ENCODE measurements at regions not wholly inside any gene's neighbourhood (a gene's known extent, or its start where the extent isn't known, plus 50 kb on each side); places are given as distances from the start of the nearest gene placed in this dataset.
"Not testable (repeated sequence)": the region's sequence is repeated elsewhere in the genome, so short reads cannot be mapped to it uniquely, and the experiment has no call there.

DNA sequence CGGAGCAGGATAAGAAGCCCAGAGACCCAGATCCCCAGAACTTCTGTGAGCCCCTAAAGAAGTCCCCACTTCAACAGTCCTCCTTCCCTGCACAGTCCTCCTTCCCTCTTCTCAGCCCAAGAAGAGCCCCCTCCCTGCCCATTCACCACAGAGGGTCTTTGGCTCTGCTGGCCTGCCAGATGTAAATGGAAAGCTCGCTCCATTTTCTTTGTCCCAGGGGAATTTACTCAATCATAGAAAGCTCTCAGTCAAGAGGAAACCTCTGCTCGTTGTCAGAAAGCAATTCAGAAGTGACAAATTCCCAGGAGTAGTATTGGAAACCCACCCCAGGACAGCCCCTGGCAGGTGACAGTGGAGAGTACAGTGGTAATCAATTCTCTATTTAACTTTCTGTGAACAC, 105.5 kb upstream of the SMAD3 start:
- no peak for DNase-seq (ENCODE audit: low read depth in 2 of 3, low spot score in 2 of 3)

- no peak for DNase-seq (ENCODE audit: low read depth in 2 of 3, low spot score in 2 of 3)
These were observed 104.9 kb upstream of the SMAD3 start for GRCh38 chr15:66960519-66960918.

DNA sequence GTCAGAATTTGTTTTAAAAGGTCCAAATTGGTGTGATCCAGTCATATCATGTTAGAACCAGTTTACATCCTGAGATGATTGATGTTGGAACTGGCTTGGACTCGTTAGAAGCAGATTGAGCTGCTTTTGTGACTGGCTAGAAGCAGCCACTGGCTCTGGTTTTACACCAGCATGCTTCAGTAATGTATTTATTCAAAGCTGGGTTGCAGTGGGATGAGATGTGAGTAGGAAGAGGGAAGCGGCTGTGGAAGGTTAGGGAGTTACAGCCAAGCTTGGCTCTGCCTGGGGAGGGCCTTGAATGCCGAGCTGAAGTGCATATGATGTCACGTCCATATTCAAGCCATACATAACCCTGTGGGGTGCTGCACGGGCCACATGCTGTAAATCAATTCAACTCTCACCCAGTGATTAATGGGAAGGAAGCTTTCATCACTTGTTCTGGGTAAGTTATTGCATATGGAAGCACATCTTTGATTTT, 104.0 kb upstream of the SMAD3 start:
- no peak for DNase-seq (ENCODE audit: low read depth in 2 of 3, low spot score in 2 of 3)

DNA sequence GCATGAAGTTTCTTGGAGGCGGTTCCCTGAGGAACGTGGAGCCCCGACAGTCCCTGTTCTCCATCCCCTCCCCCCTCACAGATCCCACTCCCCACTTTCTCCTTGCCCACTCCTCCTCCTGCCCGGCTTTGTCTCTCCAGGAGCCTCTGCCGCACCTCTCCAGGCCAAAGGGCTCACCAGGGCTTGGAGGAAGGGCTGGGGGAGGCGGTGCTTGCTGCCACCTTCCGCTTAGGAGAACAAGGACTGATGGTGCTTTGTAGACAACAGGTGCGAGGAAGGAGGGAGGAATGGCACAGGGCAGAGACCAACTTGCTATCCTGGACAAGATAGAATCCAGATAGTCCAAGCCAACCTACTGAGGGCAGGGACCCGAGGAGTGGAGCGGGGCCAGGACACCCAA, 103.5 kb upstream of the SMAD3 start:
- DNase-seq (ENCODE audit: low read depth in 2 of 3, low spot score in 2 of 3) = no peak

- DNase-seq (ENCODE audit: low read depth in 2 of 3, low spot score in 2 of 3) = no peak
These were observed 102.9 kb upstream of the SMAD3 start for GRCh38 chr15:66962522-66962921.

GRCh38 chr15:66963084-66963483, 102.3 kb upstream of the SMAD3 start:
- DNase-seq (ENCODE audit: low read depth in 2 of 3, low spot score in 2 of 3) = no peak

- DNase-seq (ENCODE audit: low read depth in 2 of 3, low spot score in 2 of 3) = no peak
These were observed 101.7 kb upstream of the SMAD3 start for GRCh38 chr15:66963710-66964109.

- no peak for DNase-seq (ENCODE audit: low read depth in 2 of 3, low spot score in 2 of 3)
These were observed 101.2 kb upstream of the SMAD3 start for GRCh38 chr15:66964111-66964738.

DNA sequence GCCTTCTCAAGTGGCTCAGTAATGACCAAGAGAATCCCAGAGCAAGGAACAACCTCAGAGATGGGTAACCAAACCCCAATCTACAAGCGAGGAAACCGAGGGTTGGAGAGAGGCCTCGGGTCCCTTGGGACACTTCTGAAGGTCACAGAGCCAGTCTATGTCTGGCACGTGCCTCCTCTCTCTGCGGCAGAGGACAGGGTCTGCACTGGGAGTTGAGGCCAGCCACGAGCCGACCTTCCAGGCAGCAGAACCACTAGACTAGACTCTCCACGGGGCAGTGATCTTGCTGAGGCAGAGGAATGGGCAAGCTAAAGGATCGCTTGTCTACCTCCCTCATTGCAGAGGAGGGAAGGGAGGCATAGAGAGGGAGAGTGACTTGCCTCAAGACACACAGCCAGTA, 100.6 kb upstream of the SMAD3 start:
- no peak for DNase-seq (ENCODE audit: low read depth in 2 of 3, low spot score in 2 of 3)

GRCh38 chr15:66965201-66965900, 100.1 kb upstream of the SMAD3 start:
- DNase-seq (ENCODE audit: low read depth in 2 of 3, low spot score in 2 of 3) = no peak

GRCh38 chr15:66966256-66966655, 99.1 kb upstream of the SMAD3 start:
- no peak for DNase-seq (ENCODE audit: low read depth in 2 of 3, low spot score in 2 of 3)

DNA sequence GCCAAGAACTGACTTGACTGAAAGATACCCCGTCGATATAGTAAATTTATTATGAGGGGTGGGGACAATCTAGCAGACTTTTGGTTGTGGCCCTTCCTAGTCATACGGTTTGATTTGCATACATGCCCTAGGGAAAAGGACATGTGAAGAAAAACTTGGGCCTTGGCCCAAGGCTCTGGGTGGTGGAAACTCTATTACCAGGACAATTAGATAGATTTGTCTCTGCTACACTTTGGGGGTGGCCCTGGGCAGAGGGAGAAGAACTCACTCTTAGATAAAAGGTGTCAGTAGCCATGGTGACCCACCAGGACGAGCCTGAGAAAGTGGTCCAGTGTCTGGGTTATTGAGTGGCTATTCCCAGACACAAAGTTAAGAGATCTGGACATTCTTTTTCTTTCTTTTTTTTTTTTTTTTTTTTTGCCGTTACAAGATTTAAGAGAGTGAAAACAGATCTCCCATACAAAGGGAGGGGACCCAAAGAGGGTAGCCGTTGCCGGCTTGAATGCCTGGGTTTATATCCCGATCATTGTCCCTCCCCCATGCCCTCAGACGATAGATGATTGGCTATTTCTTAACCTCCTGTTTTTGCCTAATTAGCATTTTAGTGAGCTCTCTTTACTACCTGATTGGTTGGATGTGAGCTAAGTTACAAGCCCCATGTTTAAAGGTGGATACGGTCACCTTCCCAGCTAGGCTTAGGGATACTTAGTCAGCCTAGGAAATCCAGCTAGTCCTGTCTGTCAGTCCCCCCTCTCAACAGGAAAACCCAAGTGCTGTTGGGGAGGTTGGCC, 96.4 kb upstream of the SMAD3 start:
- DNase-seq (ENCODE audit: low read depth in 2 of 3, low spot score in 2 of 3) = no peak

DNA sequence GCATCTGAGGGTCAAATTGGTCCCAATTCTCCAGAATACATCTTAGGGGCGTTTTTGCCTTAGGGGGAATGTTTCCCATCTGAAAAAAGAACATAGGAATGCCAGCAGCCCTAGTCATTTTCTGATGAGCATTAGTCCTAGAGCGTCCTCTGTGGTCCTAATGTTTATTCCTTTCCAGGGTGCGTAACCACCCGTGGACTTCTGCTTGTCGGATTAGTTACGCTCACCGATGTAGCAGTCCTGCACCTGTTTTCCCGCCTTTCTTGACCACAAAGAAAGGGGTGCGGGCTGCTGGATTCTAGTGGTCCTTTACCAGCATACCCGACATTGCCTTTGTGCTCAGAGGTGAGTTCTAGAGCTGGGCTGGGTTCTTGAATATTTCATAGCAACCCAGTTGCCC, 91.3 kb upstream of the SMAD3 start:
- not testable (repeated sequence) for DNase-seq (ENCODE audit: low read depth in 2 of 3, low spot score in 2 of 3)

DNA sequence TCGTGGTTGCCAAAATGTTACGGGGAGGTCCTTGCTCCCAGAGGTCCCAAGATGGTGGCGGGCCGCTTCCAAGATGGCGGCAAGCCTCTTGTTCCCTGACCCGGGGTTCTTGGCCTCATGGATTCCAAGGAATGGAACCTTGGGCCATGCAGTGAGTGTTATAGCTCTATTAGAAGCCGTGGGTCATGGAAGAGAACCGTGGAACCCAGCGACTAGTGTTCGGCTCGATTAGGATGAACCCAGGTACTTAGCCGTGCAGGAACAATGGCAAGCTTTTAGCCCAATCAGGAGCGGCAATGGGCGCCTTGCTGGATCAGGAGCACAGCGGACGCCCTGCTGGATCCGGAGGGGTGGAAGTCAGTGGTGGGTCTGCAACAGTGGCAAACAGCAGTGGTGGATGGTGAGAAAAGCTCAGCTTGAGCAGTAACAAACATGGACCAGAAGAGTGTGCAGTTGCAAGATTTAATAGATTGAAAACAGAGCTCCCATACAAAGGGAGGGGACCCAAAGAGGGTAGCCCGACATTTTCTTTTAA, 89.2 kb upstream of the SMAD3 start:
- not testable (repeated sequence) for DNase-seq (ENCODE audit: low read depth in 2 of 3, low spot score in 2 of 3)

DNA sequence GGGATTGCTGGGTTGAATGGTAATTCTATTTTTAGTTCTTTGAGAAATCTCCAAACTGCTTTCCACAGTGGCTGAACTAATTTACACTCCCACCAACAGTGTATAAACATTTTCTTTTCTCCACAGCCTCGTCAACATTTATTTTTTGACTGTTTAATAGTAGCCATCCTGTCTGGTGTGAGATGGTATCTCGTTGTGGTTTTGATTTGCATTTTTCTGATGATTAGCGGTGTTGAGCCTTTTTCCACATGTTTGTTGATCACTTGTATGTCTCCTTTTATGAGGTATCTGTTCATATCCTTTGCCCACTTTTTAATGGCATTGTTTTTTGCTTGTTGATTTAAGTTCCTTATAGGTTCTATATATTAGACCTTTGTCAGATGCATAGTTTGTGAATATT, 85.1 kb upstream of the SMAD3 start:
- DNase-seq (ENCODE audit: low read depth in 2 of 3, low spot score in 2 of 3) = not testable (repeated sequence)

DNA sequence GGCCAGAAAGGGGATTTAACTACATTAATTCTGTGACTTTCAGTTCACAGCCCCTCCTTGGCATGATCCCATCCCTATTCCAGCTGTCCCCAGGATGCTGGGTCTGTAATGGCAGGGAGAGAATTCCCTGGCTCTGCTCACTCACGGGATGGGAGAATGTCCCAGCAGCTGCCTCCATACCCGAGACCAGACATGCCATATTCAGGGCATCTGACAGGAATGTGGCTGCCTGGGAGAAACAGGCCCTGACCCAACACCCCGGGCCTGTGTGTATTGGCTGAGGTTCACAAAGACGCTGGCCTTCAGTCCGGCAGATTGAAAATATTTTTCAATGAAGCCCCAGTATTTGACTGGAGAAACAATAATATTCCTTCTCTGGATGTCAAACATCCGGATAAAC, 83.6 kb upstream of the SMAD3 start:
- no peak for DNase-seq (ENCODE audit: low read depth in 2 of 3, low spot score in 2 of 3)

DNA sequence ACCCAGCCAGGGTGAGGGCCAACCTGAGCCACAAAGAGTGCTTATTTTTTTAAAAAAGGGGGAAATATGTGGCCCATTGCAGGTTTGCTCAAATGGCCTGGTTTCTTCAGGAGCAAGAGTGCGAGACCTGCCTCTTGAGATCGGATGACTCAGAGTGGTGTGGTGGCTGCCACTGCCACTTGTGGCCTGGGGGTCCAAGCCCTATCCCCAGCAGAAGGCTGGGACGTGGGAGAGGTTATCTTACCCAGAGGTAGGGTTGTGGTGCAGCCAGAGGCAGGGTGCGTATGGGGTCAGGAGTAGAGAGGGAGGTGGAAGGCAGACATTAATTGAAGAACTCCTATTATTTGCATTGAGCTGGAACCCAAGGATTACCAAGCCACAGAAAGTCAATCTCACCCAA, 83.2 kb upstream of the SMAD3 start:
- DNase-seq (ENCODE audit: low read depth in 2 of 3, low spot score in 2 of 3) = no peak

- DNase-seq (ENCODE audit: low read depth in 2 of 3, low spot score in 2 of 3) = no peak
These were observed 82.6 kb upstream of the SMAD3 start for GRCh38 chr15:66982816-66983215.

DNA sequence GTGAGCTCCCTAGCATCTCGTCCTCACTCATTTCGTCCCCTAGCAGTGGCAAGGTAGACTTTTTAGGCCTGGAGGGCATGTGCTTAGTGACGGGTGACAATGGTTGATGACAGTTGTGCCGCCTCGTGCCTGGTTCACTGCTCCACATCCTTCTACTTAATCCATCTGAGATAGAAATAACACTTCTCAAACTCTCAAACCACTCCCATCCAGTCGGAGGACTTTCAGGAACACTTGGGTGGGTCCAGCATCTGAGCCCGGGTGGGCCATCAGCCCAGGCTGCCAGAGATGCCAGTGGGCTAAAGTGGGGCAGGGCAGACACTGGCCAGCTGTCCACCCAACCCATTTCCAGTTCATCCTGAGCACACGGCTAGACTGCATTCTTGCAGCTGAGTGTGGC, 79.7 kb upstream of the SMAD3 start:
- DNase-seq (ENCODE audit: low read depth in 2 of 3, low spot score in 2 of 3) = no peak

GRCh38 chr15:66986951-66987350, 78.5 kb upstream of the SMAD3 start:
- DNase-seq (ENCODE audit: low read depth in 2 of 3, low spot score in 2 of 3) = no peak

DNA sequence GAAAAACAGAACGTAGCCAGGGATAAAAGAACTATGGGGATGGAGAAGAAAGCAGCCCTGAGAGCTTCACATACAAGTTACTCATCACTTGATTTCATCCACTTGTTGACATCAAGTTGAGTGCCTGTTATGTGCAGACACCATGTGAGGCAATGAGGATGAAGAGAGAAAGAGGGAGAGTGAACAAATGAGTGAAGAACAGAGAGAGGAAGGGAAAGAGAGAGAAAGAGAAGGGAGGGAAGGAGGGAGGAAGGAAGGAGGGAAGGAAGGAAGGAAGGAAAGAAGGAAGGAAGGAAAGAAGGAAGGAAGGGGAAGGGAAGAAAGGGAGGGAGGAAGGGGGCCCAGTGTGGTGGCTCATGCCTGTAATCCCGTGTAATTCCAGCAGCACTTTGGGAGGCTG, 72.3 kb upstream of the SMAD3 start:
- no peak for DNase-seq (ENCODE audit: low read depth in 2 of 3, low spot score in 2 of 3)
